ENCODE measurements at regions not wholly inside any gene's neighbourhood (a gene's known extent, or its start where the extent isn't known, plus 50 kb on each side); places are given as distances from the start of the nearest gene placed in this dataset.

- Mint-ChIP-seq H3K4me1 (ENCODE audit: low read depth in 2 of 2) (no peaks in the 10 kb centered on the region), H3K27ac (no peak overlapping the region), H3K36me3 (ENCODE audit: insufficient read depth) (no peaks in the 10 kb centered on the region), H3K9me3 (peaks cover 5 to 8% of the 10 kb centered on the region in 2 donors), H3K27me3 (no peaks in the 10 kb centered on the region), H3K4me3 (no peak overlapping the region)
- no peak for DNase-seq
- ATAC-seq (replicated peaks): no peak
Observed at GRCh38 chr12:77571127-77571526, 259.6 kb upstream of the NAV3 start.

GRCh38 chr12:77569876-77570275 lies 260.8 kb upstream of the NAV3 start:
- Mint-ChIP-seq H3K4me1 (ENCODE audit: low read depth in 2 of 2) (no peaks in the 10 kb centered on the region), H3K36me3 (ENCODE audit: insufficient read depth) (no peaks in the 10 kb centered on the region), H3K27me3 (no peaks in the 10 kb centered on the region), H3K4me3 (no peak overlapping the region), H3K9me3 (peaks cover 7 to 8% of the 10 kb centered on the region in 2 donors), H3K27ac (no peak overlapping the region)
- ATAC-seq (replicated peaks) (no peak), DNase-seq (no peak)

GRCh38 chr12:77560714-77561113 lies 270.0 kb upstream of the NAV3 start:
- Mint-ChIP-seq H3K4me1 (ENCODE audit: low read depth in 2 of 2) (no peaks in the 10 kb centered on the region), H3K27me3 (no peaks in the 10 kb centered on the region), H3K9me3 (peaks cover 0 to 8% of the 10 kb centered on the region in 2 donors), H3K36me3 (ENCODE audit: insufficient read depth) (no peaks in the 10 kb centered on the region), H3K4me3 (no peak overlapping the region), H3K27ac (no peak overlapping the region)
- no peak for DNase-seq
- ATAC-seq (replicated peaks): no peak

GRCh38 chr12:77559400-77560074 lies 271.2 kb upstream of the NAV3 start:
- Mint-ChIP-seq H3K27me3 (no peaks in the 10 kb centered on the region), H3K4me1 (ENCODE audit: low read depth in 2 of 2) (no peaks in the 10 kb centered on the region), H3K27ac (no peak overlapping the region), H3K9me3 (peaks cover 0 to 5% of the 10 kb centered on the region in 2 donors), H3K4me3 (no peak overlapping the region), H3K36me3 (ENCODE audit: insufficient read depth) (no peaks in the 10 kb centered on the region)
- ATAC-seq (replicated peaks): no peak
- DNase-seq: no peak

- H3K4me3 Mint-ChIP-seq: no peak overlapping the region
- no peaks in the 10 kb centered on the region for H3K27me3 Mint-ChIP-seq
- ATAC-seq (replicated peaks) (no peak), DNase-seq (no peak)
- H3K9me3 Mint-ChIP-seq: peaks cover 5 to 8% of the 10 kb centered on the region in 2 donors
- H3K4me1 Mint-ChIP-seq (ENCODE audit: low read depth in 2 of 2): no peaks in the 10 kb centered on the region
- H3K36me3 Mint-ChIP-seq (ENCODE audit: insufficient read depth): no peaks in the 10 kb centered on the region
- no peak overlapping the region for H3K27ac Mint-ChIP-seq
Observed at GRCh38 chr12:77555074-77555473, 275.6 kb upstream of the NAV3 start.

- ATAC-seq (replicated peaks) (no peak), DNase-seq (no peak)
- Mint-ChIP-seq H3K4me1 (ENCODE audit: low read depth in 2 of 2) (no peaks in the 10 kb centered on the region), H3K36me3 (ENCODE audit: insufficient read depth) (no peaks in the 10 kb centered on the region), H3K9me3 (peaks cover 5 to 8% of the 10 kb centered on the region in 2 donors), H3K27ac (no peak overlapping the region), H3K4me3 (no peak overlapping the region), H3K27me3 (no peaks in the 10 kb centered on the region)
Observed at GRCh38 chr12:77553976-77554619, 276.6 kb upstream of the NAV3 start.

- H3K36me3 Mint-ChIP-seq (ENCODE audit: insufficient read depth): no peaks in the 10 kb centered on the region
- H3K9me3 Mint-ChIP-seq: peaks cover 3 to 7% of the 10 kb centered on the region in 2 donors
- H3K4me1 Mint-ChIP-seq (ENCODE audit: low read depth in 2 of 2): no peaks in the 10 kb centered on the region
- ATAC-seq (replicated peaks) (no peak), DNase-seq (no peak)
- no peak overlapping the region for H3K4me3 Mint-ChIP-seq
- H3K27ac Mint-ChIP-seq: no peak overlapping the region
- H3K27me3 Mint-ChIP-seq: no peaks in the 10 kb centered on the region
Observed at GRCh38 chr12:77549383-77550128, 281.1 kb upstream of the NAV3 start.

GRCh38 chr12:77548797-77549196 lies 281.9 kb upstream of the NAV3 start:
- DNase-seq (no peak), ATAC-seq (replicated peaks) (no peak)
- Mint-ChIP-seq H3K4me1 (ENCODE audit: low read depth in 2 of 2) (no peaks in the 10 kb centered on the region), H3K9me3 (peaks cover under 1 to 10% of the 10 kb centered on the region in 2 donors), H3K27ac (no peak overlapping the region), H3K27me3 (no peaks in the 10 kb centered on the region), H3K36me3 (ENCODE audit: insufficient read depth) (no peaks in the 10 kb centered on the region), H3K4me3 (no peak overlapping the region)

GRCh38 chr12:77540097-77540496 lies 290.6 kb upstream of the NAV3 start:
- Mint-ChIP-seq H3K36me3 (ENCODE audit: insufficient read depth) (no peaks in the 10 kb centered on the region), H3K27me3 (no peaks in the 10 kb centered on the region), H3K9me3 (peaks cover 6 to 23% of the 10 kb centered on the region in 2 donors), H3K4me1 (ENCODE audit: low read depth in 2 of 2) (no peaks in the 10 kb centered on the region), H3K27ac (no peak overlapping the region), H3K4me3 (no peak overlapping the region)
- ATAC-seq (replicated peaks) (no peak), DNase-seq (no peak)

- no peak overlapping the region for H3K4me3 Mint-ChIP-seq
- no peaks in the 10 kb centered on the region for H3K4me1 Mint-ChIP-seq (ENCODE audit: low read depth in 2 of 2)
- DNase-seq (no peak), ATAC-seq (replicated peaks) (no peak)
- H3K27me3 Mint-ChIP-seq: no peaks in the 10 kb centered on the region
- peaks cover 7 to 8% of the 10 kb centered on the region in 2 donors for H3K9me3 Mint-ChIP-seq
- H3K27ac Mint-ChIP-seq: no peak overlapping the region
- no peaks in the 10 kb centered on the region for H3K36me3 Mint-ChIP-seq (ENCODE audit: insufficient read depth)
Observed at GRCh38 chr12:77537663-77538062, 293.0 kb upstream of the NAV3 start.

- no peaks in the 10 kb centered on the region for H3K36me3 Mint-ChIP-seq (ENCODE audit: insufficient read depth)
- peaks cover 0 to 6% of the 10 kb centered on the region in 2 donors for H3K9me3 Mint-ChIP-seq
- no peak for DNase-seq
- no peak overlapping the region for H3K27ac Mint-ChIP-seq
- H3K4me3 Mint-ChIP-seq: no peak overlapping the region
- H3K4me1 Mint-ChIP-seq (ENCODE audit: low read depth in 2 of 2): no peaks in the 10 kb centered on the region
- no peaks in the 10 kb centered on the region for H3K27me3 Mint-ChIP-seq
- no peak for ATAC-seq (replicated peaks)
Observed at GRCh38 chr12:77535734-77536133, 295.0 kb upstream of the NAV3 start.

GRCh38 chr12:77531912-77532311 lies 298.8 kb upstream of the NAV3 start:
- DNase-seq (no peak), ATAC-seq (replicated peaks) (no peak)
- no peaks in the 10 kb centered on the region for H3K27me3 Mint-ChIP-seq
- H3K36me3 Mint-ChIP-seq (ENCODE audit: insufficient read depth): no peaks in the 10 kb centered on the region
- no peak overlapping the region for H3K27ac Mint-ChIP-seq
- no peak overlapping the region for H3K4me3 Mint-ChIP-seq
- peaks cover under 1 to 2% of the 10 kb centered on the region in 2 donors for H3K9me3 Mint-ChIP-seq
- H3K4me1 Mint-ChIP-seq (ENCODE audit: low read depth in 2 of 2): no peaks in the 10 kb centered on the region

- H3K9me3 Mint-ChIP-seq: peaks cover 10 to 29% of the 10 kb centered on the region in 2 donors
- H3K27ac Mint-ChIP-seq: no peak overlapping the region
- H3K36me3 Mint-ChIP-seq (ENCODE audit: insufficient read depth): no peaks in the 10 kb centered on the region
- no peaks in the 10 kb centered on the region for H3K4me1 Mint-ChIP-seq (ENCODE audit: low read depth in 2 of 2)
- H3K4me3 Mint-ChIP-seq: no peak overlapping the region
- no peak for DNase-seq
- ATAC-seq (replicated peaks): no peak
- no peaks in the 10 kb centered on the region for H3K27me3 Mint-ChIP-seq
Observed at GRCh38 chr12:77522247-77522646, 308.4 kb upstream of the NAV3 start.
